HCT116 (cell line): ENCODE measurements at regions not wholly inside any gene's neighbourhood (a gene's known extent, or its start where the extent isn't known, plus 50 kb on each side); places are given as distances from the start of the nearest gene placed in this dataset.

Source experiments
- ATF3 ChIP-seq: IDR thresholded peaks from 2 replicates; pipeline ENCODE4 v1.6.1; 2012
- CTCF ChIP-seq, 3 experiments: fragments of 200-600 bp in 1 of 3; sonication (generic) in 1 of 3; IDR thresholded peaks in 2 of 3; conservative IDR thresholded peaks in 1 of 3; 2 replicates each; pipeline ENCODE4 v1.5.1; 2012 to 2017; ENCODE audit warnings: low read depth in 2 of 3, low read length in 2 of 3, antibody characterized with exemption in 1 of 3, borderline replicate concordance in 1 of 3, control low read depth in 1 of 3, mild to moderate bottlenecking in 1 of 3, mixed read lengths in 1 of 3, mixed run types in 1 of 3, moderate library complexity in 1 of 3; ENCODE audit not compliant: insufficient read depth in 1 of 3
- EGR1 ChIP-seq: IDR thresholded peaks from 2 replicates; pipeline ENCODE4 v1.6.1; 2012; ENCODE audit warnings: low read depth
- EZH2 ChIP-seq: fragments of 200-600 bp; sonication (generic); IDR thresholded peaks from 2 replicates; pipeline ENCODE4 v1.6.1; 2017; ENCODE audit warnings: antibody characterized with exemption, mixed run types
- MAX ChIP-seq: IDR thresholded peaks from 2 replicates; pipeline ENCODE4 v1.6.1; 2012
- REST ChIP-seq: IDR thresholded peaks from 2 replicates; pipeline ENCODE4 v1.6.1; 2012; ENCODE audit warnings: low read depth
- SRF ChIP-seq: IDR thresholded peaks from 2 replicates; pipeline ENCODE4 v1.6.1; 2012; ENCODE audit warnings: low read depth
- TCF7L2 ChIP-seq: IDR thresholded peaks from 2 replicates; pipeline ENCODE4 v1.7.0; 2011; ENCODE audit warnings: borderline replicate concordance, inconsistent platforms; ENCODE audit not compliant: insufficient read depth, insufficient read length; ENCODE audit errors: extremely low read depth
- ZNF274 ChIP-seq: fragments of 200-500 bp; sonication (Bioruptor generic); IDR thresholded peaks from 2 replicates; pipeline ENCODE4 v1.6.1; 2014; ENCODE audit warnings: mild to moderate bottlenecking, low read depth, low read length, inconsistent platforms

- TF ChIP-seq SRF = no peak
- TF ChIP-seq TCF7L2 = no peak
- no peak for TF ChIP-seq CTCF (IDR thresholded peaks at IDR 0.05 in 2 of 3, conservative IDR thresholded peaks at IDR 0.05 in 1 of 3; ENCODE audit: borderline replicate concordance in 1 of 3, insufficient read depth in 1 of 3, low read depth in 2 of 3, low read length in 2 of 3)
- TF ChIP-seq ZNF274 = no peak
- TF ChIP-seq REST = no peak
- TF ChIP-seq EZH2 = no peak
- TF ChIP-seq MAX = no peak
- no peak for TF ChIP-seq ATF3
- TF ChIP-seq EGR1 = no peak
These were observed 462.2 kb upstream of the SUCLG2 start for GRCh38 chr3:68116580-68116979.
